CD4-positive, alpha-beta T cell treated with Interleukin-15 for 4 hours (primary cell): ENCODE measurements at regions not wholly inside any gene's neighbourhood (a gene's known extent, or its start where the extent isn't known, plus 50 kb on each side); places are given as distances from the start of the nearest gene placed in this dataset.
"Not testable (repeated sequence)": the region's sequence is repeated elsewhere in the genome, so short reads cannot be mapped to it uniquely, and the experiment has no call there.

Source experiments
- DNase-seq: peaks from one replicate; pipeline ENCODE4 v3.0.0-alpha.2; 2020; ENCODE audit warnings: low spot score

DNA sequence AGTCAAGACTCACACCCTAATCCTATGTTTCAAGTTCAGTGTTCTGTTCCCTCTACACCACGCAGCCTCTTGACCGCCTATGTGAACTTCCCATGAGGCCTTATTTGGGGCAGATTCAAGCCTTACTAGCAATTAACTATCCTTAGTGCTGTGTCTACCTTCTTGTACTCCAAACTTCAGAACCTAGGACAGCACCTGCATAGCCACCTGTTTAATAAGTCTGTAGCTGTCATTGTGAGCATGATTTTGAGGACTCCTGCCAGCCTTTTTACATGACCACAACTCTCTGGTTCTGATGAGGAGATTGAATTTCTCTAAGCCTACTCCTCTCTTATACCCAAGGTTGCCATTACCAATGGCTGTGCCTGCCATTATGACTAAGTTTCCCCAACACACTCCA, 50.8 kb upstream of the PCSK1 start:
- DNase-seq = no peak

DNA sequence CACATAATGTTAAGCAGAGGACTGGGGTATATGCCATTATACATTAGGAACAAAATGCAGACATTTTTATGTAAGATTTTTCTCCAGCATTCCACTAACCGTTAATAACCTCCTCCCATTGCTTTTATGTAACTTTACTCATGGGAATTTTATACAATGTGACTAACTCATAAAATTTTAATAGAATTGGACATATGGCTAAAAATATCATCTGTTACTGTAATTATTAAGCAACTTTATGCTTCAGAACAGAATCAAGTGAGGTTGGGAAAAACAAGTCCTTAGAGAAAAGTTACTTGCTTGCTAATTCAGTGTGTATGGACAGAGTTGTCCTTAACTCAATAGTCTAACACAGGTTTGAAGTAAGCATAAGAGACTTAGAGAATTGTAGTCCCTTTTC, 54.8 kb upstream of the PCSK1 start:
- DNase-seq = no peak

DNA sequence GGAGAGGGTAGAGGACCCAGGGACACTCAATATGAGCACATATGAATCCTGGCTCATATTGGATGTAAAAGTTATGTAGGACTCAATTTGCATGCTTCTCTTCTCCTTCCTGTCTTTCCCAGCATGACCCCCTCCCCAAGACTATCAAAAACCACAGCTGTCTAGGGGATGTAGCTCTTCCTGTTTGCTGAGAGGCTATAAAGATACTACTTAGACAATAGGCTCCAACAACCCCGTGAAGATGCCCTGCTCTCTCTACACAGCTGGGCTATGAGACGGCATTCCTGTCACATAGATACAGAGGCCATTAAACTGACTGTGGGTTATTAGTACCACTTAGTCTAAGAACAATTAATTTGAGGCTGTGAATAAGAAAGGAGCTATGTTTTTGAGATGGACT, 56.5 kb upstream of the PCSK1 start:
- DNase-seq = no peak

DNA sequence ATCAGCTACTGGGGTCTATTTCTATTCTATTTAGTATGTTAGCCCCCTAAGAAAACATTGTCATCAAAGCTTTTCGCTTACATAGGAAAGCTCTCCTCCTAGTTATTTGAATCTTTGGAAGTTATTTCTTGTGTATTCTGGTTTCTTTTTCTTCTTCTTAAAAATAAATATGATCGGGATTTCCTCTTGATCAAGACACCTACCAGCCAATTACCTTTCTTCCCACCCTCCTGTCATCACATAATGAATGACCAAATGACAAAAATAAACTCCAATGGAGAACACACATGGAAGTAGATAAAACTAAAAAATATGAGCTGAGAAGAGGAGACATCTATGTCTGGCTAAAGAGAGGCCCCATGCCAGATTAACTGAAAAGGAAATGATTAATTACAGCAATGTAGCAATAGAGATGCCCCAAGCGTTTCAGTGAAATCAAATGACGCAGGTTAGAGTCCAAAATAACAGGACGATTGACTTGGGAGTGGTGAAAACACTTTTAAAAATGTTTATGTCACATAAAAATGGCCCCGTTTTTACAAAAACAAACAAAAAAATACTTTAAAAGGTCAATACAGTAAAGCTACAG, 59.5 kb upstream of the PCSK1 start:
- DNase-seq = no peak

DNA sequence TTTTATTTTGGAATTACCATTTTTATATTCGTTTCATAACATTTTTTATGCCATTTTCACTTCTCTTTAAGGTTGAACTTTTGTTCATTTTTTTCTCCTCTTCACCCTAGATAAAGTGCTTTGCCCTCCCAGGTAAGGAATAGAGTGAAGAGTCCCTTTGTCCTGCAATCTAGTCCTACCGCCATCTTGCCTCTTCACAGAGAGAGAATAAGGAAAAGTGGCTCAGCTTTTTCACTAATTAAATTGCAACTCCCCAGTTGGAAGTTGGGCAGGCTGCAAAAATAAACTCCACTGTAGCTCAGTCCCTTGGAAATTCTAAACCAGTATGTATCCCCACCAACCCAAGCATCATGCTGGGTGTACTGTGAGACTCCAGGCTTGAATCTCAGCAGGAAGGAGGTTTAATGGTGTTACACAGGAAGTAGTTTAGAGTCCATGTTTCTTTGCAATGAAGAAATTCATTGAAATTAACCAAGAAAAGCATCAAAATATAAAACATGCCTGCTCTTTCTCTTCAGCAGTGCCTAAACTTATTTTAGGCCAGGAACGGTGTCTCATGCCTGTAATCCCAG, 60.3 kb upstream of the PCSK1 start:
- DNase-seq = no peak

DNA sequence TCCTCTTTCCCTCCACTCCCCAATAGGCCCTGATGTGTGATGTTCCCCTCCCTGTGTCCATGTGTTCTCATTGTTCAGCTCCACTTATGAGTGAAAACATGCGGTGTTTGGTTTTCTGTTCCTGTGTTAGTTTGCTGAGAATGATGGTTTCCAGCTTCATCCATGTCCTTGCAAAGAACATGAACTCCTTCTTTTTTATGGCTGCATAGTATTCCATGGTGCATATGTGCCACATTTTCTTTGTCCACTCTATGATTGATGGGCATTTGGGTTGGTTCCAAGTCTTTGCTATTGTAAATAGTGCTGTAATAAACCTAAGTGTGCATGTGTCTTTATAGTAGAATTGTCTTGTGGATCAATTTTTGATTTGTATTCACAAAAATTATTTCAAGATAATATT, 62.4 kb upstream of the PCSK1 start:
- not testable (repeated sequence) for DNase-seq

DNA sequence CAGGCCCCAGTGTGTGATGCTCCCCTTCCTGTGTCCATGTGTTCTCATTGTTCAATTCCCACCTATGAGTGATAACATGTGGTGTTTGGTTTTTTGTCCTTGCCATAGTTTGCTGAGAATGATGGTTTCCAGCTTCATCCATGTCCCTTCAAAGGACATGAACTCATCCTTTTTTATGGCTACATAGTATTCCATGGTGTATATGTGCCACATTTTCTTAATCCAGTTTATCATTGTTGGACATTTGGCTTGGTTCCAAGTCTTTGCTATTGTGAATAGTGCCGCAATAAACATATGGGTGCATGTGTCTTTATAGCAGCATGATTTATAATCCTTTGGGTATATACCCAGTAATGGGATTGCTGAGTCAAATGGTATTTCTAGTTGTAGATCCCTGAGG, 64.0 kb upstream of the PCSK1 start:
- not testable (repeated sequence) for DNase-seq

DNA sequence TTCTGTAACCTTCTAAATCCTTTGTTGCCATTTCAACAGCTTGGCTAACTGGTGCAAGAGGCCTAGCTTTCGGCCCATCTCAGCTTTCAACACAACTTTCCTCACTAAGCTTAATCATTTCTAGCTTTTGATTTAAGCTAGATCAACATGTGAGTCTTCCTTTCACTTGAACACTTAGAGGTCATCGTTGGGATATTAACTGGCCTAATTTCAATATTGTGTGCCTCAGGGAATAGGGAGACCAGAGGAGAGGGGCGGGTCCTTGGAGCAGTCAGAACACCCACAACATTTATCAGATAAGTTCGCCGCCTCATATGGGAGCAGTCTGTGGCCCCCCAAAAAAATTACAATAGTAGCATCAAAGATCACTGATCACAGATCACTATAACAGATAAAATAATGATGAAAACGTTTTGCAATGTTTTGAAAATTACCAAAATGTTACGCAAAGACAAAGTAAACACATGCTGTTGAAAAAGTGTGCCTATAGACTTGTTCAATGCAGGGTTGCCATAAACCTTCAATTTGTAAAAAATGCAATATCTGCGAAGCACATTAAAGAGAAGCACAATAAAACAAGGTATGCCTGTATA, 66.8 kb upstream of the PCSK1 start:
- DNase-seq = no peak

DNA sequence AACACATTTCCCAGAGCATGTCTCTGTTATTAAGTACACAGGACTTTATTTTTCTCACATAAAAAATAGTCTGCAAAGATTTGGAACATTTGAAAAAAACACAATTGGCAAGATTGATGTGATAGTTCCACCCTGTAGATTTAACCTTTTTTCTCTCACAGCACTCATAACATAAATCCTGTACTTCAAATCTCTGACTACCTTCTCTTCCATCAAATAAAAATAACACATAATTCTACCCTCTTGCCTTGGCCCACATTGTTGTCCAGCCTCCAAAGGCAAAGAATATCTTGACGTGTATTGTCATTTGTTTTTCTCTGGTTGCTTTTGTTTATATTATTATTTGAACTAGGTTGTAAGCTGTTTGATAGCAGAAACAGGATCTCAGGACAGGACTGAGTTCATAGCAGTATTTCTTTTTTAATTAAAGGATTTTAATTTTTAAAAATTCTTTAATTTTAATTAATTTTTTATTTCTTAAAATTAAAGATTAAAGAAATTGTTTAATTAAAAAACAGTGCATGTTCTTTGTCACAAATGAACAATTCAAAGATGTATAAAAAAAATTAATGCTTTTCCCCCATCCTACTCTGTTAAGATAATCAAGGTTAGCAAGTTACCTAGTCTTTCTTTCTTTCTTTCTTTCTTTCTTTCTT, 69.1 kb upstream of the PCSK1 start:
- DNase-seq = no peak

DNA sequence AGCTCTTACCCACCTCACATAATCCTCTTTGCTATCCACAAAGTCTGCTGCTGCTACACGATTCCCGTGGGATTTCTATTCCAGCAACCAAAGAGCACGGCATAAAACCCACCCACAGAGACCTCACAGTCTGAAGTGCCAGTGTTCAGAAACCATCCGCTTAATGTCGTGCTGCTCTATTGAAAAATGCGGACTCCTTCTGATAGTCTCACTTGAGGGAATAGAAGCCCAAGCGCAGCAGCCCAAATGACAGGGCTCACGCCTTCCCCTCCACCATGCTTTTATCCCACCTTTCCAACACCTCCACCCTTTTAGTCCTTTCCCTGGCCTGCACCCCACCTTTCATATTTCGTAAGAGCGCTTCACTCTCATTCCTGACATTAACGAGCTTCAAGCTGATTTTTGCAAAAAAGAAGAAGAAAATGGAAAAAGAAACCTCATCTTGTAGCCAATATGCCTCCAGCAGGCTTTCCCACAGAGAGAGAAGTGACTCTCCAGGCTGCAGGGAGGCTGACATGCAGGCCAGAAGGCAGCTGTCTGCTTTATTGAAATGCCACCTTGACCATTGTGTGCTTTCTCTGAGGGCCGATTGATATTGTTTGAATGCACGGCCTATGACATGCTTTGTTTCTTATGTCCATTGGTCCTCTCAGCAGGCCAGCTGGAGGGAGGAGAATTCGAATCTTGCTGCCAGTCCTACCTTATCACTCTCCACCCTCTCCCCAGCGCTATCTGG, 70.6 kb upstream of the PCSK1 start:
- no peak for DNase-seq

DNA sequence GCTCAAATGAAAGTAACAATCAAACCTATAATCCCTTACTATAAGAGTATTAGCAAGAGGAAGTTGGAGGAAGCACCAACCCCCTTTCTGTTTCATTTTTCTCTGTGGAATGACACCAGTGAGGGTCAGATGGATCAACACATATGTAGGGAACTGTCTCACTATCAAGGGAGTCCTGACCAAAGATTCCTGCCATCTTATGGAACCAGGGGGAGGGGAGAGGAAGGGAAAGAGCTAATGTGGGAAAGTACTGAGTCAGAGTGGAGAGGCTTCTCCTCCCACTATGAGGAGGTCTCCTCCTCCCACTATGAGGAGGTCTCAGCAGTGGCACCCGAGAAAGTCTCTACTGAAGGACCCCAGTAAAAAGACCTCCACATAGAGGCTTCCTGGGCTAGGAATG, 73.3 kb upstream of the PCSK1 start:
- DNase-seq = no peak

DNA sequence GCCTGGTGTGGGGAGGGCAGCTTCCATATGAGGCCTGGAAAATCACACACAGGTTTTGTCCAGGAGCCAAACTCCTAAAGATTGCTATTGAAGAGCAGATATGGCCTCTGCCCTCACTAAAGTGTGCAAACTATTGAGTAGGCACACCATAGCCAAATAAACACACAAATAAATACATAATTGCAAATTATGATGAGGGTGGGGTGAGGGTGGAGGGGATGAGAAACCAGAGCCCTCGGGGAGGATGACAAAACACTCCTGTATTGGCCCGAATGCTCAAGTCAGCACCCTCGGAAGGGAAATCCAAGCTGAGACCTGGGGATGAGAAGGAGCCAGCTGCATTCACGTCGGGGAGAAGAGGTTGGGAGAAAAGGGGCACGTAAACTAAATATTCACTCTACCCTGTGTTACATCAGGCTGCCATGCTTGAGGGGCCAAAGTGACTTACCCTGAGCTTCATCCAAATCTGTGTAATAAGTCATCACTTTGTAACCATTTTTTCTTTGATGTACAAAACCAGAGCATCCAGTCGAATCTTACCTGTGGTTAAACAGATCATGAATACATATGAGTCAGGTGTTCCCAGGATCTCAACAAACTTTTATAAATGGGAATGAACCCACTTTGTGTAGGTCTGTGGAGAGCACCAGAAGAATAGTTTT, 73.9 kb upstream of the PCSK1 start:
- no peak for DNase-seq

DNA sequence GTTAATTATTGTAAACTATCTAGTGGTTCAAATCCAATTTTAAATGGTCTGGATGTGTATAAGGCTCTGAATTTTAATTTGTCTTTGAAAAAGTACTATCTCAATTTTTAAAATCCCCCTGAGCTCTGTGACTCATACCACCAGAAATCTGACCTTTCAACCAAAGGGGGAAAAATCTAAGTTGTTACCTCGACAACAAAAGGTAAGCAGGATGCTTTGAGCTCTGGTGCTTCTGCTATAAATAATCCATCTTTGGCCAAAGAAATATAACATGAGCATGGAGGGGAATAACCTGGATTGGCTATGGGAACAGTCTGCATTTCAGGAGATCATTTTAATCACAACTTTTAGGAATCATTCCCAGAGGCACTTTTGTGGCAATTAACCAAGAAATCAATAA, 76.3 kb upstream of the PCSK1 start:
- DNase-seq = no peak

DNA sequence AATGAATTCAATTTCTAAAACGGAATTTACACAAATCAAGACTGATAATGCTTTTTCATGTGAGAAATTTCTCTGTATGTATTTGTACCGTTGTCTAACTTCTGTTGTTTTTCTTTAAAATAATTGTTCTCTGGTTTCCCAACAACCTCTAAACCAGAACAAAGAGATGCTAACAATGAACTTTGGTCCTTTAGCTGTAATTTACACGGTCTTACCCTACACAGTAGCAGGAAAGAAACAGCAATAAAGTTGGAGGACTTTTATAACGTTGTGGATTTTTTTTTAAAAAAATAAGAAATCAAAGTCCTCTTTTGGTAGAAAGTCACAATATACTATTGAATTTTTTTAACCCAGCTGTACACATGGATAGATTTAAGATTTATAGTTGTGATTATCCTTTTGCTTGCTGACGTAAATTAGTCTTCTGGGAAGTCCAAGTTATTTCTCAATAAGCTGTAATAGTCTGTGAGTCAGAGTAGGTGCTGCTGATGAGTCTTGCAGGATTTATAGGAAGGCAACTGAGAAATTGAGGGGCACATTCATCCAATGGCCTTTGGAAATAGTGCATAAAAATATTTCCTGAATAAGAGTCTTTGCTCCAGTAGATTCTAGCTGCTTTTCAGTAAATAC, 76.8 kb upstream of the PCSK1 start:
- no peak for DNase-seq

DNA sequence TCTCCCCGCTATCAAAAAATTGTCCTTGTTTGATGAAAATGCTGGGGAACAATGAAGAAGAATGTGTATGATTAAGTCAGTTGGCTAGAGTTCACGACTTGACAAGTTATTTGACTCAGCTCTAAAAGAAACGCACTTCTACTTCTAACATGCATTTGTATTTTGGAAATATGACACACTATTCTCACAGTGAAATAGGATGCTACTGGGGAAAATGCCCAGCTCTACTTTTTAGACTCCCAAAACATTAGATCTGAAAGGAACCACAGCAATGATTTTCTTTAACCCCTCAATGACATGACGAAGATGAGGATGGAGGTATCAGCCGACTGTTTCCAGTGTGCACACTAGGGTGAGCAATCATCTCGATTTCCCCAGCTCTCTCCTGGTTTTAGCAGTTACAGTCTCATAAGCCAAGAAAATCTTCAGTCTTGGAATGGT, 83.6 kb upstream of the PCSK1 start:
- no peak for DNase-seq

DNA sequence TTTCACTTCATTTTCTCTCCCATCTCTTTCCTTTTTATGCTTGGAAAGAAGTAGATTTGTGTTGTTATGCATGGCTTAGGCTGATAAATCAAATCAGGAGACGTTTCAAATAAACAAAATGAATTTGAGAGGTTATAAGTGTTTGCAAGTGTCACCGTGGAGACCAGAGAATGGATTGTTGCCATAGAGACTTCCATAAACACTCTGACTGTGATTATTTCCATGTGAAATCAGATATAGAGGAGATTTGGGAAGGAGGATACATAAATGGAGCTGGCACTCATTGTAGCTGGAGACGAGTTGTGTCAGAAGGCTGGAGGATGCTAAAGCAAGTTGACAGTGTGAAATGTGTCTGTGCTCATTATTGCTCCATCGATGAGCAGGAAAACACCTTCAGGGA, 84.2 kb upstream of the PCSK1 start:
- DNase-seq = no peak

DNA sequence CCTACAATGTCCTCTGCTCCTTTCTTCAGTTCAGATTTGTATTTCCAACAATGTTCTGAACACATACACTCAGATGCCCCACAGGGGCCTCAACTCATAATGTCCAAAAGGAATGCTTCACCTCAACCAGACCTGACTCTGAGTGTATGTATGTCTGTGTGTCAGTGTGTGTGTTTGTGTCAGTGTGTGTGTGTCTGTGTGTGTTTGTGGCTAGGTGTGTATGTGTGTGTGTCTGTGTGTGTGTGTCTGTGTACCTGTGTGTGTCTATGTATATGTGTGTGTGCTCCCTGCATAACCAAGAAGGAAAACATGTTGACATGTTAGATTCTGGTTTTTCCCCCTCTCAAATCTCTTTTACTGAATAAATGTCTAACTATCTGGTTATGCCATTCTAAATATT, 87.3 kb upstream of the PCSK1 start:
- no peak for DNase-seq

DNA sequence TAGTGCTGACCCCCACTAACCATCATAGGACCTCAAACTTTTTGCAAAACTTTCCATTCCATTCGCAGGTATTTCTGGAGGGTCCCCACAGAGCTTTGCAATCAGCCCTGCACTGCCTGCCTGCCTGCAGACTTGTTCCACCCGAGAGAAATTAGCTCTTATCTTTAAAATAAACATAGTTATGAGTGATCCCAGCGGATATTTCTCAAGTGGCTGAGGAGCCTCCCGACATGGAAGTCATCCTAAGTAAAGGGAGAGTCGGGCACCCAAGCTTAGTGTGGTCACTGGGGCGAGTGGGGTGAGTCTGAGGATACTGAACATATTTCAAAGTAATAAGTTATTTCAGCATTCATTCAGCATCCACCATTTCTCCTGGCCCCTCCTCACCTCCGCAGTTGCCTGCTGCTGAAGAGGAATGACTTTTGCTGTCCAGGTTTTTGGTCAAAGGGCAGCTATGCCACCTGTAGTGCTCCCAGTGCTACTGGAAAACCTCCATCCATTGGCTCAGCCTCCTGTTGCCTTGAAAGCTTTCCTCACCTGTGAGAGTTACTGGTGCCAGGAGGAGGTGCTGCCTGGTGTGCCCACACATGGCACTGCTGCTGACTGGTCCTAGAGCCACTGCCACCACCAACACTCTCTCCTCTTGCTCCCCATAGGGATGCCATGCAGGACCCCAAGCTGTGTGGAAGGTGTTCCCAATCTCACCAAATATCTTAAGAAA, 89.7 kb upstream of the PCSK1 start:
- no peak for DNase-seq

DNA sequence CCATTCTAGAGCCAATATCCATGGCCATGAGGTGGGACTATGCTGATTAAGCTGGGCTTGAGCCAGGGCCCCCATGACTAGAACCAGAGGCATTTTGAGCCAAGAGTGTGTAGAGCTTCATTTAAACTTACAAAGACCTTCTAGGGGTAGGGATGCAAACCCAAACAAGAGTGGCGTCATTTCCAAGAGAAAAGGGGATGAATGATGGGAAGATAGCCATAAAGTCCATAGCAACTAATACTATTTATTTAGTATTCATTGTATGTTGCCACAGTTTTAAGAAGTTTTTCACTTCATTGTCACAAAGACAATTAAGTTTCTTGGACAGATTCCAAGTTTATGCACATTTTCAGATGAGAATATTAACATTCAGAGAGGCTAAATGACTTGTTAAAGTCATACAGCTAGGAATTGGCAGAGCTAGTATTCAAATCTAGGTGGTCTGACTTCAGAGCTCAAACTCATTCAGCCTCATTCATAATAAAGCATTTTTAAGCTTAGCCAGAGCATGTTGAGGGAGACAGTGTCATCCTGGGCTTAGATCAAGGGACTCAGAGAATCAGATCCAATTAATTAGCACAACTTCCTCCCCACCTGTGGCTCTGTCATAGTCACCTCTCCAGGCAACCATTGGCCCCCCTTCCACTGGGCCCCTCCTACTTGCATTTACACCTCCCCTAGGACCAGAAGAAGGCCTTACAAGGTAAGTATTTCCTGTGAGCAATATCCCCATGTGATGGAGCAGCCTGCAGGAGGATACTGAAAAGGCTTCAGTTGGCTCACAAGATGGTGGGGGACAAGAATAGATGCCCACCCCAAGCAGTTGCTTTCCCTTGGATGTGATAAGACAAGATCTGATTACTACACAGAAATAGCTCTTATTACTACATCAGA, 95.0 kb upstream of the PCSK1 start:
- DNase-seq = no peak

DNA sequence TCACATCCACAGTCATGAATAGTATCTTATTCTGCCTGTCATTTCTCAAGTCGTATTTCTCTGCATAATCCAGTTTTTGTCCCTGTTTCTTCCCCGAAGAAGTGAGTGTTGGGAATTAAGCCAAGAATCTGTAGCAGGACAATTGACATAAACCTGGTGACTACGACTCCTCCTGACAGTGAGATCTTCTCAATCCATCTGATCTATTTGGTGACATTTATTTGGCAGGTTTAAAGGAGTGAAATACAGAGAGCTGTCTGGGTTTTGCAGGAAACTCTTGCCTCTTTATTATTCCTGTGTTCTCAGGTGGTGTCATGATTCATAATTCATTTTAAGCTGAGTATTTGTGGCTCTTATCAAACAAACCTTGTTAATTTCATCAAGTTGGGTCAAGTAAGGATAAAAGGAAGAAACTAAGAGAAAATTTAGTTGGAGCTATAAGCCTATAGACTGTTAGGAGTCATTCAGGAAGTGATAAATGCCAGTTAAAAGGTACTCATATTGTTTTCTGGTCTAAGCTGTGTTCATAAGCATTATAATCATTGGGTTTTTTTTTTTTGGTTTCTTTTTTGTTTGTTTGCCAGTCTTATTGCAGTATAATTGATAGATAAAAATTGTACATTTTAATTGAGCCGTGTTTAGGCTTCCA, 95.9 kb upstream of the PCSK1 start:
- no peak for DNase-seq
